ENCODE measurements at regions not wholly inside any gene's neighbourhood (a gene's known extent, or its start where the extent isn't known, plus 50 kb on each side); places are given as distances from the start of the nearest gene placed in this dataset.
"Not testable (repeated sequence)": the region's sequence is repeated elsewhere in the genome, so short reads cannot be mapped to it uniquely, and the experiment has no call there.

GRCh38 chr3:6721491-6721890 lies 139.4 kb upstream of the GRM7 start:
- no peak for DNase-seq (ENCODE audit: low read depth, low spot score)
- in situ Hi-C loops (cut with HindIII; ENCODE audit: low pct_unique_long_range_greater_than_20kb, low sequenced_read_pairs), result no loop called here

- in situ Hi-C loops (cut with HindIII; ENCODE audit: low pct_unique_long_range_greater_than_20kb, low sequenced_read_pairs), result no loop called here
Observed at GRCh38 chr3:6723205-6723604, 137.7 kb upstream of the GRM7 start.

GRCh38 chr3:6726811-6727210 lies 134.1 kb upstream of the GRM7 start:
- in situ Hi-C loops (cut with HindIII; ENCODE audit: low pct_unique_long_range_greater_than_20kb, low sequenced_read_pairs), result no loop called here
- DNase-seq (ENCODE audit: low read depth, low spot score), result no peak

More at GRCh38 chr3:6723205-6723604, 137.7 kb upstream of the GRM7 start:
- no peak for DNase-seq (ENCODE audit: low read depth, low spot score)

GRCh38 chr3:6732807-6733206 lies 128.1 kb upstream of the GRM7 start:
- in situ Hi-C loops (cut with HindIII; ENCODE audit: low pct_unique_long_range_greater_than_20kb, low sequenced_read_pairs), result no loop called here
- no peak for DNase-seq (ENCODE audit: low read depth, low spot score)

- in situ Hi-C loops (cut with HindIII; ENCODE audit: low pct_unique_long_range_greater_than_20kb, low sequenced_read_pairs), result no loop called here
- DNase-seq (ENCODE audit: low read depth, low spot score), result no peak
Observed at GRCh38 chr3:6733699-6734394, 127.1 kb upstream of the GRM7 start.

- in situ Hi-C loops (cut with HindIII; ENCODE audit: low pct_unique_long_range_greater_than_20kb, low sequenced_read_pairs), result no loop called here
- DNase-seq (ENCODE audit: low read depth, low spot score), result no peak
Observed at GRCh38 chr3:6734395-6734746, 126.5 kb upstream of the GRM7 start.

GRCh38 chr3:6736836-6737629 lies 123.9 kb upstream of the GRM7 start:
- DNase-seq (ENCODE audit: low read depth, low spot score), result no peak
- in situ Hi-C loops (cut with HindIII; ENCODE audit: low pct_unique_long_range_greater_than_20kb, low sequenced_read_pairs), result no loop called here

GRCh38 chr3:6737630-6738029 lies 123.3 kb upstream of the GRM7 start:
- in situ Hi-C loops (cut with HindIII; ENCODE audit: low pct_unique_long_range_greater_than_20kb, low sequenced_read_pairs), result no loop called here

GRCh38 chr3:6739288-6739687 lies 121.6 kb upstream of the GRM7 start:
- in situ Hi-C loops (cut with HindIII; ENCODE audit: low pct_unique_long_range_greater_than_20kb, low sequenced_read_pairs), result no loop called here
- DNase-seq (ENCODE audit: low read depth, low spot score), result no peak

More at GRCh38 chr3:6737630-6738029, 123.3 kb upstream of the GRM7 start:
- no peak for DNase-seq (ENCODE audit: low read depth, low spot score)

- in situ Hi-C loops (cut with HindIII; ENCODE audit: low pct_unique_long_range_greater_than_20kb, low sequenced_read_pairs), result no loop called here
- no peak for DNase-seq (ENCODE audit: low read depth, low spot score)
Observed at GRCh38 chr3:6743067-6743720, 117.7 kb upstream of the GRM7 start.

- no peak for DNase-seq (ENCODE audit: low read depth, low spot score)
- in situ Hi-C loops (cut with HindIII; ENCODE audit: low pct_unique_long_range_greater_than_20kb, low sequenced_read_pairs), result no loop called here
Observed at GRCh38 chr3:6746443-6746842, 114.5 kb upstream of the GRM7 start.

GRCh38 chr3:6747017-6747416 lies 113.9 kb upstream of the GRM7 start:
- DNase-seq (ENCODE audit: low read depth, low spot score), result no peak
- in situ Hi-C loops (cut with HindIII; ENCODE audit: low pct_unique_long_range_greater_than_20kb, low sequenced_read_pairs), result no loop called here

GRCh38 chr3:6750782-6751181 lies 110.1 kb upstream of the GRM7 start:
- in situ Hi-C loops (cut with HindIII; ENCODE audit: low pct_unique_long_range_greater_than_20kb, low sequenced_read_pairs), result no loop called here
- no peak for DNase-seq (ENCODE audit: low read depth, low spot score)

- in situ Hi-C loops (cut with HindIII; ENCODE audit: low pct_unique_long_range_greater_than_20kb, low sequenced_read_pairs), result no loop called here
Observed at GRCh38 chr3:6753536-6753935, 107.4 kb upstream of the GRM7 start.

GRCh38 chr3:6769532-6770396 lies 91.2 kb upstream of the GRM7 start:
- in situ Hi-C loops (cut with HindIII; ENCODE audit: low pct_unique_long_range_greater_than_20kb, low sequenced_read_pairs), result not testable (repeated sequence)

More at GRCh38 chr3:6753536-6753935, 107.4 kb upstream of the GRM7 start:
- DNase-seq (ENCODE audit: low read depth, low spot score), result no peak

GRCh38 chr3:6770397-6770690 lies 90.6 kb upstream of the GRM7 start:
- in situ Hi-C loops (cut with HindIII; ENCODE audit: low pct_unique_long_range_greater_than_20kb, low sequenced_read_pairs), result no loop called here
- DNase-seq (ENCODE audit: low read depth, low spot score), result no peak

More at GRCh38 chr3:6769532-6770396, 91.2 kb upstream of the GRM7 start:
- DNase-seq (ENCODE audit: low read depth, low spot score), result peak; percentile 21

GRCh38 chr3:6771171-6771570 lies 89.7 kb upstream of the GRM7 start:
- no peak for DNase-seq (ENCODE audit: low read depth, low spot score)
- in situ Hi-C loops (cut with HindIII; ENCODE audit: low pct_unique_long_range_greater_than_20kb, low sequenced_read_pairs), result no loop called here

- in situ Hi-C loops (cut with HindIII; ENCODE audit: low pct_unique_long_range_greater_than_20kb, low sequenced_read_pairs), result no loop called here
- no peak for DNase-seq (ENCODE audit: low read depth, low spot score)
Observed at GRCh38 chr3:6779140-6779539, 81.8 kb upstream of the GRM7 start.

Data from SK-MEL-5 (cell line).